ENCODE measurements at regions not wholly inside any gene's neighbourhood (a gene's known extent, or its start where the extent isn't known, plus 50 kb on each side); places are given as distances from the start of the nearest gene placed in this dataset.

GRCh38 chr1:4602462-4603294 lies 51.7 kb upstream of the AJAP1 start:
- no peak for DNase-seq

GRCh38 chr1:4603295-4604110 lies 50.9 kb upstream of the AJAP1 start:
- no peak for DNase-seq
